Astrocyte of the spinal cord (primary cell): ENCODE measurements at regions not wholly inside any gene's neighbourhood (a gene's known extent, or its start where the extent isn't known, plus 50 kb on each side); places are given as distances from the start of the nearest gene placed in this dataset.

Source experiments
- DNase-seq: peaks from one replicate; pipeline ENCODE4 v3.0.0; 2011; ENCODE audit warnings: low read depth, low spot score
- H3K4me3 ChIP-seq: 2 replicates; pipeline ENCODE4 v1.5.1; 2011; ENCODE audit warnings: low read depth, mild to moderate bottlenecking, low read length, moderate library complexity
- in situ Hi-C: cut with HindIII; loops from 2 replicates; pipeline ENCODE4 v1.10.0; 2017; ENCODE audit warnings: low sequenced_read_pairs
- TF ChIP-seq, protein P1 (sequence below): IDR thresholded peaks from 2 replicates; pipeline ENCODE4 v1.5.1; 2012; ENCODE audit warnings: low read depth, mild to moderate bottlenecking, low read length, inconsistent platforms

DNA sequence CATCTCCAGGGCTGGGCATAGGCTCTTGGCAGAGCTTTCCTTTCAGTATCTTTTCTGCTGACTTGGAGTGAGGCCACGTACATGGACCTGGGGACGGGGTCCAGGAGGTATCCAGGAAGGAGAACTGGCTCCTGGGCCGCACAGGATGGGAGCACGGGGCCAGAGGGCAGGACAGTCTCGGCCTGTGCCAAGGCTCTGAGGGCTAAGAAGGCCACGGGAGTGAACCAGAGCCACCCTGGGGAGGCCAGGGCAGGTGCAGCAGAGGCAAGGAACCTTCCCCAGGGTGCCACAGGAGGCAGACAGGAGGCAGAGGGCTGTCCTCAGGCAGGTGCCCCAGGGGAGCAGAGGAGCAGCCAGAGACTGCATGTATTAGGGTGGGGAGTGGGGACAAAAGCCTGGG is 50.3 kb downstream of the PLXNA1 start:
- DNase-seq: no peak
- H3K4me3 ChIP-seq: no peak overlapping the region
- TF ChIP-seq, protein P1, sequence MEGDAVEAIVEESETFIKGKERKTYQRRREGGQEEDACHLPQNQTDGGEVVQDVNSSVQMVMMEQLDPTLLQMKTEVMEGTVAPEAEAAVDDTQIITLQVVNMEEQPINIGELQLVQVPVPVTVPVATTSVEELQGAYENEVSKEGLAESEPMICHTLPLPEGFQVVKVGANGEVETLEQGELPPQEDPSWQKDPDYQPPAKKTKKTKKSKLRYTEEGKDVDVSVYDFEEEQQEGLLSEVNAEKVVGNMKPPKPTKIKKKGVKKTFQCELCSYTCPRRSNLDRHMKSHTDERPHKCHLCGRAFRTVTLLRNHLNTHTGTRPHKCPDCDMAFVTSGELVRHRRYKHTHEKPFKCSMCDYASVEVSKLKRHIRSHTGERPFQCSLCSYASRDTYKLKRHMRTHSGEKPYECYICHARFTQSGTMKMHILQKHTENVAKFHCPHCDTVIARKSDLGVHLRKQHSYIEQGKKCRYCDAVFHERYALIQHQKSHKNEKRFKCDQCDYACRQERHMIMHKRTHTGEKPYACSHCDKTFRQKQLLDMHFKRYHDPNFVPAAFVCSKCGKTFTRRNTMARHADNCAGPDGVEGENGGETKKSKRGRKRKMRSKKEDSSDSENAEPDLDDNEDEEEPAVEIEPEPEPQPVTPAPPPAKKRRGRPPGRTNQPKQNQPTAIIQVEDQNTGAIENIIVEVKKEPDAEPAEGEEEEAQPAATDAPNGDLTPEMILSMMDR: no peak
- in situ Hi-C loops: no loop called here

DNA sequence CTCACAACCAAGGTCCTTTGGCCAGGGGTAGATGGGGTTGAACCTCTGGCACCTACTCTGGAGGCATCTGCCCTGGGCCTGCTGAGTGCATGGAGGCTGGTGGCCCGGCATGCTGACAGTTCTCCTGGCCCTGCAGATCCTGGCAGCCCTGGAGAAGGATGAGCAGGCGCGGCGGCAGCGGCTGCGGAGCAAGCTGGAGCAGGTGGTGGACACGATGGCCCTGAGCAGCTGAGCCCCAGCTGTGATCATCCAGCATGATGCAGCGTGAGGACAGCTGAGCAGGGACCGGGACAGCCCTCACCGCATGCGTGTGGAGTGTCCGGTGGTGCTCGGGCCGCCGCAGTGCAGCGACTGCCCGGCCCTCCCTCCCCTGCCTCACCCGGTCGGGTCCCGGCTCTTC is 50.9 kb downstream of the PLXNA1 start:
- DNase-seq: no peak
- H3K4me3 ChIP-seq: no peak overlapping the region
- TF ChIP-seq, protein P1: no peak
- in situ Hi-C loops: no loop called here

DNA sequence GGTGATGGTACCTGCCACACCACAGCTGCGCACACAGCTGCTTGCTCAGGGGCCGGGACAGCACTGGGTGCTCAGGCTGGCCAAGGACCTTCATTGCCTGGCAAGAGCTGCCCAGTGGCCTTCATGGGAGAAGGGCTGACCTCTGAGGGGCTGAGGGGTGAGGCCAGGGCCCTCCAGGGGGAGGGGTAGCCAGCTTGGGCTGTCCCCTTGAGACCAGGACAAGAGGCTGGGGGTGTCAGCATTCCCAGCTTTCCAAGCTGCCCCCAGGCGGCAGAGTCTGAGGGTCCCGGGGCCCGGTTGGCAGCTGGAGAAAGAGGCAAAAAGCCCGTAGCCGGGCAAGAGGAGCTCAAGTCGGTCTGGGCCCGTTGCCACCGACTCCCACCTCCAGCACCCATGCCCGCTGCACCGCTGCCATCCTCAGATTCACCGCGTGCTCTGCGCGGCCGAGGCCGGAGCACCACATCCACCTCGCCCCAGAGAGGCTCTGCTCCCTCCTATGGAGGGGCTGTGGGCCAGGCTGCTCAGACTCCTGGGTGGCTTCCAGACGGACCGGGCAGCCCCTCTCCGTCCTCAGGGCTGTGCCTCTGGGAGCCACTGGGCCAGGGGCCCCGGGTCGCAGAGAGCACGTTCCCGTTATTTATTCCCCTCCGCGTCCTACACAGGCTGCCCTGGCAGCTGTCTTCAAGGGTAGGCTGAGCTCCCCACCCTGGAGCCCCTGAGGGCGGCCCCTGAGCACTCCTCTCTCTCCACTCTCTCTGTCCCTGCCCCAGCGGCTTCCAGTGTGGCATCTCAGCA is 51.5 kb downstream of the PLXNA1 start:
- no peak for DNase-seq
- TF ChIP-seq, protein P1: no peak
- H3K4me3 ChIP-seq: no peak overlapping the region
- in situ Hi-C loops: no loop called here

DNA sequence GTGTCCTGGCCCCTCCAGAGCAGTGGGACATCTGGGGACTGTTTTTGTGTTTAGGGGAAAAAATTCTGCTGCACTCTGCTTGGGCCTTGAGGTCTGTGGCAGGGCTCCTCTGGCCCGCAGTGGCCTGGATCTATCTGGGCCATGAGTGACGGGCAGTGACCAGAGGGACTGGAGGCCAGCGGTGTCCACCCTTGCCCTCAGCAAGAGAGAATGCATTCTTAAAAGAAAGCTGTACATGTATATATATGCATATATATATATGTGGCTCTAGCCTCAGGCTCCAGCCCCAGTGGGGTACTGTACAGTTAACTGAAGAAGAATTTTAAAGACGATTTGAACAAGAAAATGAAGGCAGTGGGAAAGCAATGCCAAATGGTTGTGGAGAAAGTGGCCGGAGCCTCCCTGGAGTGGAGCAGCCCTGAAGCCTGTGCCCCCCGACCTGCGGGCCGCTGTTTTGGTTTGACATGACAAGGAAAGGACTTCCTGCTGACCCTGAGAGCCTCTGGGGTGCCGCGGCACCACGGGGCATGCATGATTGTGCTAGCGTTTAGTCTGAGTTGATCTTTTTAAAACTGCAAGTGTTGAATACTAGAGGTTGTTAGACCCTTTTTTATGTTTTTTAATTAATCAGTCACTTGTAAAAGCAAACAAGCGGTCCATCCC is 52.2 kb downstream of the PLXNA1 start:
- TF ChIP-seq, protein P1: no peak
- H3K4me3 ChIP-seq: no peak overlapping the region
- no peak for DNase-seq
- in situ Hi-C loops: no loop called here

DNA sequence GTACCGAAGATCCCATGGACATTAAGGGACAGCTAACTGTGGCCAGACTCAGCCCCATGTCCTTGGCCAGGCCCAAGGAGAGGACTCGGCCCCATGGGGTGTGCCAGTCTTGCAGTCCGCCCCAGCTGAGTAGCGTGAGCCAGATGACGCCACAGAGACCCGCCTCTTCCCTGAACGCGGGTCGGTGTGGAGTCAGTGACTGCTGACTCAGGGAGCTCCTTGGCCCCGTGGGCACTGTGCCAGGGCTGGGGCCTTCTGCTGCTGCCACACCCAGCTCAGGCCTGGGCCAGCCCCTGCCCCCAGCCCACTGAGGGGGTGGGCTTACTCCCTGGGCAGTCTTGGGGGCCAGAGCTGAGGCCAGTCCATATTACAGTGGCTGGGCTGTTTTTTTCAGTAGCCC is 52.8 kb downstream of the PLXNA1 start:
- no peak overlapping the region for H3K4me3 ChIP-seq
- DNase-seq: peak; percentile 29
- in situ Hi-C loops: no loop called here
- TF ChIP-seq, protein P1: no peak

DNA sequence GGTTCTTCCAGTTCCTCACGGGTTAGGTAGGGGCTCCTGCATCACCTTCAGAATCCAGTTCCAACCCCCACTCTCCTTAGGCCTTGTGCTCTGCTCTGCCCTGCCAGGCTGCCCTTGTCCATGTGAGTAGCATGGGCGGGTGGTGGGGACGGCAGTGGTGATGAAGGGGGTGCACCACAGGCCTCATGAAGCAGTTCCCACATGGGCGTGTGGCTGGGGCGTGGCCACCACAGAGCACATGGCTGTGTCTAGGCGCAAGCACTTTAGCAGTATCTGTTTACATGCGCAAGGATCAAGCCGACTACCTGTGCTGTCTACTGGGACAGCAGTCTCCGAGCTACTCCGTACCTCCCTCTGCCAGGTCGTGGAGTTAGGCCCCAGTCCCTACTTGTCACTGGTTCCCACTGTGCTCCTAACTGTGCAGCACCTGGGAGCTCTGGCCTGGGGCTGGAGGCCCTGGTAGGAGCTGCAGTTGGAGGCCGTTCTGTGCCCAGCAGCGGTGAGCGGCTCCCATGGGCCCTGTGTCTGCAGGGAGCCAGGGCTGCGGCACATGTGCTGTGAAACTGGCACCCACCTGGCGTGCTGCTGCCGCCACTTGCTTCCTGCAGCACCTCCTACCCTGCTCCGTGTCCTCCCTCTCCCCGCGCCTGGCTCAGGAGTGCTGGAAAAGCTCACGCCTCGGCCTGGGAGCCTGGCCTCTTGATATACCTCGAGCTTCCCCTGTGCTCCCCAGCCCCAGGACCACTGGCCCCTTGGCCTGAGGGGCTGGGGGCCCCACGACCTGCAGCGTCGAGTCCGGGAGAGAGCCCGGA is 53.5 kb downstream of the PLXNA1 start:
- no peak for DNase-seq
- in situ Hi-C loops: no loop called here
- no peak overlapping the region for H3K4me3 ChIP-seq
- TF ChIP-seq, protein P1: no peak
